ENCODE measurements at regions not wholly inside any gene's neighbourhood (a gene's known extent, or its start where the extent isn't known, plus 50 kb on each side); places are given as distances from the start of the nearest gene placed in this dataset.

DNA sequence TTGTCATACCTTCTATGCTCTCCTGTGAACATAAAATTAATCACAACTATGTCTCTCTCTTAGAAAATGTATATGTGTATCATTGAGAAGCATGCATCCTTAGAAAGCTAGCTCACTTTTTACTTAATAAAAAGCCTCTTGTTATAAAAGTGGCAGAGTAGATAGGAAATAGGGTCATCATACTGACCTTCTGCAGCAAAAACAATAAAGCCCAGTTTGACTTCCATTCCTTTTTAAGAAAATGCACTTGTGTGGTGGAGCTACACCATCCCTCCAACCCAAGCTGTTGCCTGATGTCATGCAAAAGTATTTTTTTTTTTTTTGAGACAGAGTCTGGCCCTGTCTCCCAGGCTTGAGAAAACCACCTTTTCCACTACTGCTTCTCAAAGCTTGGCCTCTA, 393.3 kb downstream of the LIG4 start:
- no peak overlapping the region for H3K27ac Mint-ChIP-seq (ENCODE audit: unreplicated experiment)
- ChIA-PET POLR2A (no interaction called here), CTCF (no interaction called here)
- TF ChIP-seq, protein P1, sequence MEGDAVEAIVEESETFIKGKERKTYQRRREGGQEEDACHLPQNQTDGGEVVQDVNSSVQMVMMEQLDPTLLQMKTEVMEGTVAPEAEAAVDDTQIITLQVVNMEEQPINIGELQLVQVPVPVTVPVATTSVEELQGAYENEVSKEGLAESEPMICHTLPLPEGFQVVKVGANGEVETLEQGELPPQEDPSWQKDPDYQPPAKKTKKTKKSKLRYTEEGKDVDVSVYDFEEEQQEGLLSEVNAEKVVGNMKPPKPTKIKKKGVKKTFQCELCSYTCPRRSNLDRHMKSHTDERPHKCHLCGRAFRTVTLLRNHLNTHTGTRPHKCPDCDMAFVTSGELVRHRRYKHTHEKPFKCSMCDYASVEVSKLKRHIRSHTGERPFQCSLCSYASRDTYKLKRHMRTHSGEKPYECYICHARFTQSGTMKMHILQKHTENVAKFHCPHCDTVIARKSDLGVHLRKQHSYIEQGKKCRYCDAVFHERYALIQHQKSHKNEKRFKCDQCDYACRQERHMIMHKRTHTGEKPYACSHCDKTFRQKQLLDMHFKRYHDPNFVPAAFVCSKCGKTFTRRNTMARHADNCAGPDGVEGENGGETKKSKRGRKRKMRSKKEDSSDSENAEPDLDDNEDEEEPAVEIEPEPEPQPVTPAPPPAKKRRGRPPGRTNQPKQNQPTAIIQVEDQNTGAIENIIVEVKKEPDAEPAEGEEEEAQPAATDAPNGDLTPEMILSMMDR (IDR thresholded peaks at IDR 0.05; ENCODE audit: insufficient read depth in 1 of 2, low read depth in 1 of 2, low read length in 1 of 2, severe bottlenecking in 1 of 2, unreplicated experiment in 1 of 2) = no peak
- no peaks in the 10 kb centered on the region for H3K4me1 Mint-ChIP-seq (ENCODE audit: low read depth, unreplicated experiment)
- H3K4me3 ChIP-seq (ENCODE audit: low read depth, low read length) = no peak overlapping the region
- no peaks in the 10 kb centered on the region for H3K36me3 ChIP-seq (ENCODE audit: control insufficient read depth, insufficient read depth, low read length)
- peaks cover 6% of the 10 kb centered on the region for H3K27me3 Mint-ChIP-seq (ENCODE audit: insufficient read depth, unreplicated experiment)
- no peaks in the 10 kb centered on the region for H3K4me1 ChIP-seq
- no peak overlapping the region for H3K4me3 Mint-ChIP-seq (ENCODE audit: unreplicated experiment)
- no peaks in the 10 kb centered on the region for H3K27me3 ChIP-seq (replicated peaks; ENCODE audit: control insufficient read depth, insufficient read depth, low read length)
- intact Hi-C loops (cut with micrococcal nuclease; ENCODE audit: unreplicated experiment) = no loop called here
- no peaks in the 10 kb centered on the region for H3K36me3 Mint-ChIP-seq (ENCODE audit: insufficient read depth, unreplicated experiment)
- DNase-seq = no peak
- BruUV-seq (replicated peaks) = no TSS peak
- H3K9me3 Mint-ChIP-seq (ENCODE audit: unreplicated experiment) = no peaks in the 10 kb centered on the region
- no peaks in the 10 kb centered on the region for H3K9me3 ChIP-seq

GRCh38 chr13:107821492-107821891, 393.8 kb downstream of the LIG4 start:
- Mint-ChIP-seq H3K27ac (ENCODE audit: unreplicated experiment) (no peak overlapping the region), H3K4me3 (ENCODE audit: unreplicated experiment) (no peak overlapping the region), H3K9me3 (ENCODE audit: unreplicated experiment) (no peaks in the 10 kb centered on the region), H3K4me1 (ENCODE audit: low read depth, unreplicated experiment) (no peaks in the 10 kb centered on the region), H3K27me3 (ENCODE audit: insufficient read depth, unreplicated experiment) (peaks cover 6% of the 10 kb centered on the region), H3K36me3 (ENCODE audit: insufficient read depth, unreplicated experiment) (no peaks in the 10 kb centered on the region)
- no peaks in the 10 kb centered on the region for H3K36me3 ChIP-seq (ENCODE audit: control insufficient read depth, insufficient read depth, low read length)
- CTCF ChIA-PET = no interaction called here
- POLR2A ChIA-PET = no interaction called here
- H3K9me3 ChIP-seq = no peaks in the 10 kb centered on the region
- no peaks in the 10 kb centered on the region for H3K27me3 ChIP-seq (replicated peaks; ENCODE audit: control insufficient read depth, insufficient read depth, low read length)
- intact Hi-C loops (cut with micrococcal nuclease; ENCODE audit: unreplicated experiment) = no loop called here
- BruUV-seq (replicated peaks) = no TSS peak
- TF ChIP-seq, protein P1 (IDR thresholded peaks at IDR 0.05; ENCODE audit: insufficient read depth in 1 of 2, low read depth in 1 of 2, low read length in 1 of 2, severe bottlenecking in 1 of 2, unreplicated experiment in 1 of 2) = no peak
- no peak overlapping the region for H3K4me3 ChIP-seq (ENCODE audit: low read depth, low read length)
- no peaks in the 10 kb centered on the region for H3K4me1 ChIP-seq
- DNase-seq = no peak

GRCh38 chr13:107819071-107819470, 396.3 kb downstream of the LIG4 start:
- POLR2A ChIA-PET = no interaction called here
- TF ChIP-seq, protein P1 (IDR thresholded peaks at IDR 0.05; ENCODE audit: insufficient read depth in 1 of 2, low read depth in 1 of 2, low read length in 1 of 2, severe bottlenecking in 1 of 2, unreplicated experiment in 1 of 2) = no peak
- Histone ChIP-seq H3K36me3 (ENCODE audit: control insufficient read depth, insufficient read depth, low read length) (no peaks in the 10 kb centered on the region), H3K4me3 (ENCODE audit: low read depth, low read length) (no peak overlapping the region), H3K9me3 (no peaks in the 10 kb centered on the region), H3K27me3 (replicated peaks; ENCODE audit: control insufficient read depth, insufficient read depth, low read length) (no peaks in the 10 kb centered on the region), H3K4me1 (no peaks in the 10 kb centered on the region)
- H3K36me3 Mint-ChIP-seq (ENCODE audit: insufficient read depth, unreplicated experiment) = no peaks in the 10 kb centered on the region
- no peaks in the 10 kb centered on the region for H3K4me1 Mint-ChIP-seq (ENCODE audit: low read depth, unreplicated experiment)
- H3K4me3 Mint-ChIP-seq (ENCODE audit: unreplicated experiment) = no peak overlapping the region
- BruUV-seq (replicated peaks) = no TSS peak
- intact Hi-C loops (cut with micrococcal nuclease; ENCODE audit: unreplicated experiment) = no loop called here
- no peaks in the 10 kb centered on the region for H3K9me3 Mint-ChIP-seq (ENCODE audit: unreplicated experiment)
- no peak for DNase-seq
- CTCF ChIA-PET = no interaction called here
- peaks cover 4% of the 10 kb centered on the region for H3K27me3 Mint-ChIP-seq (ENCODE audit: insufficient read depth, unreplicated experiment)
- H3K27ac Mint-ChIP-seq (ENCODE audit: unreplicated experiment) = no peak overlapping the region
